ENCODE measurements at regions not wholly inside any gene's neighbourhood (a gene's known extent, or its start where the extent isn't known, plus 50 kb on each side); places are given as distances from the start of the nearest gene placed in this dataset.

- no peak for DNase-seq (ENCODE audit: extremely low spot score, unreplicated experiment)
- Mint-ChIP-seq H3K9me3 (peaks cover 6% of the 10 kb centered on the region), H3K27ac (no peak overlapping the region), H3K27me3 (peaks cover 62% of the 10 kb centered on the region), H3K4me3 (no peak overlapping the region), H3K36me3 (no peaks in the 10 kb centered on the region), H3K4me1 (ENCODE audit: unreplicated experiment) (peaks cover 14% of the 10 kb centered on the region)
- TF ChIP-seq CTCF (conservative IDR thresholded peaks at IDR 0.05), result no peak
Observed at GRCh38 chr11:133657054-133657453, 124.8 kb upstream of the OPCML start.

GRCh38 chr11:133656082-133656635, 123.9 kb upstream of the OPCML start:
- Mint-ChIP-seq H3K4me3 (no peak overlapping the region), H3K36me3 (no peaks in the 10 kb centered on the region), H3K27me3 (peaks cover 62% of the 10 kb centered on the region), H3K4me1 (ENCODE audit: unreplicated experiment) (peaks cover 14% of the 10 kb centered on the region), H3K27ac (no peak overlapping the region), H3K9me3 (peaks cover 6% of the 10 kb centered on the region)
- DNase-seq (ENCODE audit: extremely low spot score, unreplicated experiment), result no peak
- TF ChIP-seq CTCF (conservative IDR thresholded peaks at IDR 0.05), result no peak

GRCh38 chr11:133654630-133655212, 122.4 kb upstream of the OPCML start:
- no peak for TF ChIP-seq CTCF (conservative IDR thresholded peaks at IDR 0.05)
- no peak for DNase-seq (ENCODE audit: extremely low spot score, unreplicated experiment)
- H3K4me1 Mint-ChIP-seq (ENCODE audit: unreplicated experiment), result peaks cover 3% of the 10 kb centered on the region
- H3K9me3 Mint-ChIP-seq, result peaks cover 6% of the 10 kb centered on the region
- no peak overlapping the region for H3K4me3 Mint-ChIP-seq
- H3K27ac Mint-ChIP-seq, result no peak overlapping the region
- H3K36me3 Mint-ChIP-seq, result no peaks in the 10 kb centered on the region
- peaks cover 57% of the 10 kb centered on the region for H3K27me3 Mint-ChIP-seq

GRCh38 chr11:133653336-133653735, 121.0 kb upstream of the OPCML start:
- DNase-seq (ENCODE audit: extremely low spot score, unreplicated experiment), result no peak
- no peak overlapping the region for H3K4me3 Mint-ChIP-seq
- peaks cover 6% of the 10 kb centered on the region for H3K9me3 Mint-ChIP-seq

GRCh38 chr11:133650082-133650481, 117.8 kb upstream of the OPCML start:
- no peak for TF ChIP-seq CTCF (conservative IDR thresholded peaks at IDR 0.05)
- H3K27me3 Mint-ChIP-seq, result peaks cover 50% of the 10 kb centered on the region
- no peaks in the 10 kb centered on the region for H3K36me3 Mint-ChIP-seq
- no peak for DNase-seq (ENCODE audit: extremely low spot score, unreplicated experiment)
- no peaks in the 10 kb centered on the region for H3K4me1 Mint-ChIP-seq (ENCODE audit: unreplicated experiment)
- no peak overlapping the region for H3K4me3 Mint-ChIP-seq
- no peaks in the 10 kb centered on the region for H3K9me3 Mint-ChIP-seq
- H3K27ac Mint-ChIP-seq, result no peak overlapping the region

More at GRCh38 chr11:133653336-133653735, 121.0 kb upstream of the OPCML start:
- TF ChIP-seq CTCF (conservative IDR thresholded peaks at IDR 0.05), result no peak
- peaks cover 65% of the 10 kb centered on the region for H3K27me3 Mint-ChIP-seq
- no peak overlapping the region for H3K27ac Mint-ChIP-seq
- H3K36me3 Mint-ChIP-seq, result no peaks in the 10 kb centered on the region
- no peaks in the 10 kb centered on the region for H3K4me1 Mint-ChIP-seq (ENCODE audit: unreplicated experiment)
